Prostate gland (tissue), 2 donors: ENCODE measurements at regions not wholly inside any gene's neighbourhood (a gene's known extent, or its start where the extent isn't known, plus 50 kb on each side); places are given as distances from the start of the nearest gene placed in this dataset.
A peak's percentile ranks its signal among the peaks of the same experiment; 100 is the strongest.

Source experiments
- DNase-seq: peaks from one replicate; pipeline ENCODE4 v3.0.0-alpha.2; 2019; ENCODE audit warnings: low spot score
- H3K27ac ChIP-seq, 2 donors: fragments of 200-600 bp; sonication (generic); 2 replicates each; pipeline ENCODE4 v1.5.1; 2017 to 2019
- H3K27me3 ChIP-seq: fragments of 200-600 bp; sonication (generic); replicated peaks from 2 replicates; pipeline ENCODE4 v1.5.1; 2019; ENCODE audit not compliant: insufficient read depth
- H3K36me3 ChIP-seq, 2 donors: fragments of 200-600 bp; sonication (generic); 1 replicate in 1 of 2; 2 replicates in 1 of 2; pipeline versions ENCODE4 v1.5.1 to v1.8.1; 2017 to 2019
- H3K4me1 ChIP-seq: fragments of 200-600 bp; sonication (generic); replicated peaks from 2 replicates; pipeline ENCODE4 v1.5.1; 2019
- H3K4me3 ChIP-seq, 2 donors: fragments of 200-600 bp; sonication (generic); 2 replicates each; pipeline ENCODE4 v1.5.1; 2017 to 2019
- H3K9me3 ChIP-seq: fragments of 200-600 bp; sonication (generic); 2 replicates; pipeline ENCODE4 v1.5.1; 2017
- POLR2A ChIP-seq: fragments of 450-650 bp; IDR thresholded peaks from one replicate; pipeline ENCODE4 v1.6.1; 2016; ENCODE audit warnings: antibody characterized with exemption, mild to moderate bottlenecking
- POLR2AphosphoS5 ChIP-seq: sonication (generic); formaldehyde crosslinking; IDR thresholded peaks from one replicate; pipeline ENCODE4 v1.6.1; 2017; ENCODE audit warnings: antibody characterized with exemption
- WGBS: methylation state at CpG from one replicate; pipeline ENCODE4 v1.1.5; 2018; 5-methylcytosine and 5-hydroxymethylcytosine counted together
- intact Hi-C: fragments of 100-400 bp; cut with DNase I; formaldehyde crosslinking; loops from one replicate; pipeline ENCODE4 v1.14.2; 2022
- TF ChIP-seq, protein P1 (sequence below), 4 experiments: fragments of 200-600 bp in 2 of 4; fragments of 450-650 bp in 2 of 4; sonication (generic) in 2 of 4; IDR thresholded peaks; 1 replicate in 3 of 4; 2 replicates in 1 of 4; pipeline ENCODE4 v1.5.1; 2016 to 2019; ENCODE audit warnings: antibody characterized with exemption in 4 of 4, mild to moderate bottlenecking in 2 of 4, moderate library complexity in 2 of 4

DNA sequence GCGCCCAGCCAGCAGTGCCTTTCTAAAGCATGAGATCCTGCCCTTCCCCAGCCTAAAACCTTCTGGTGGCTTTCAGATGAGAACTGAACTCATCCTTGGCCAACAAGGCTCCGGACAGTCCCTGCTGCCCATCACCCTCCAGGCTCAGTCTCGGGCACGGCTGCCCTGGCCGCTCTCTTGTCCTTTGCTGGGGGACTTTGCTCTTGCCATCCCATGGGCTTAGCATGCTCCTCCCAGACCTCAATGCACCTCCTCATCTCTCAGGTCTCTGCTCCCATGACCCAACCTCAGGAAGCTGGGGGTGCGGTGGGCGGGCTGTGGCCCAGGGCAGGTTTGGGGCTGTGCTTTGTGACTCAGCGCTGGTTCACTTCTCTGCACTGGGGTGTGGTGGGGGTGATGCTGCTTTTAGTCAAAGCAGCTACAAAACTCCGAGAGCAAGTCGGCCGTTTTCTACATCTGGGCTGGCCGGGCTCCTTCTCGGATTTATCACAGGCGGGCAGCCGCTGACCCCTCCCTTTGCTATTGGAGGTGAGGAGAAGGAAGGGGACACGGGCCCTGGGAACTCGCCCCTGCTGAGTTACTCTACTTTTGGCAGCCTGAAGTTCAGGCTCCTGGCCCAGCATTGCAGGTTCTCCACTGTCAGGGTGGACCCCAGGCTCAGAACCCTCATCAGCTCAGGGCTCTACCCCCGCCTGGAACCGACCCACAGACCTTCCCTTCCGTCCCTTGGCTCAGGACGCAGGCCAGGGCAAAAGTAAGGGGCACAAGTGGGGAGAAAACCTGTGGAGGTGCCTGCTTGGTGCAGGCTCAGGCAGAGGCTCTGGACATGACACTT is 90.6 kb upstream of the TAF1B start:
- intact Hi-C loops = no loop called here
- H3K4me3 ChIP-seq = no peak overlapping the region
- TF ChIP-seq, protein P1, sequence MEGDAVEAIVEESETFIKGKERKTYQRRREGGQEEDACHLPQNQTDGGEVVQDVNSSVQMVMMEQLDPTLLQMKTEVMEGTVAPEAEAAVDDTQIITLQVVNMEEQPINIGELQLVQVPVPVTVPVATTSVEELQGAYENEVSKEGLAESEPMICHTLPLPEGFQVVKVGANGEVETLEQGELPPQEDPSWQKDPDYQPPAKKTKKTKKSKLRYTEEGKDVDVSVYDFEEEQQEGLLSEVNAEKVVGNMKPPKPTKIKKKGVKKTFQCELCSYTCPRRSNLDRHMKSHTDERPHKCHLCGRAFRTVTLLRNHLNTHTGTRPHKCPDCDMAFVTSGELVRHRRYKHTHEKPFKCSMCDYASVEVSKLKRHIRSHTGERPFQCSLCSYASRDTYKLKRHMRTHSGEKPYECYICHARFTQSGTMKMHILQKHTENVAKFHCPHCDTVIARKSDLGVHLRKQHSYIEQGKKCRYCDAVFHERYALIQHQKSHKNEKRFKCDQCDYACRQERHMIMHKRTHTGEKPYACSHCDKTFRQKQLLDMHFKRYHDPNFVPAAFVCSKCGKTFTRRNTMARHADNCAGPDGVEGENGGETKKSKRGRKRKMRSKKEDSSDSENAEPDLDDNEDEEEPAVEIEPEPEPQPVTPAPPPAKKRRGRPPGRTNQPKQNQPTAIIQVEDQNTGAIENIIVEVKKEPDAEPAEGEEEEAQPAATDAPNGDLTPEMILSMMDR (IDR thresholded peaks at IDR 0.05) = no peak
- TF ChIP-seq POLR2AphosphoS5 (no peak), POLR2A (no peak)
- no peak for DNase-seq
- 77% methylated on average over 21 of the region's 21 CpGs for WGBS
- no peaks in the 10 kb centered on the region for H3K9me3 ChIP-seq
- no peaks in the 10 kb centered on the region for H3K36me3 ChIP-seq
- no peak overlapping the region for H3K27ac ChIP-seq
- no peaks in the 10 kb centered on the region for H3K27me3 ChIP-seq
- peaks cover 3% of the 10 kb centered on the region for H3K4me1 ChIP-seq

DNA sequence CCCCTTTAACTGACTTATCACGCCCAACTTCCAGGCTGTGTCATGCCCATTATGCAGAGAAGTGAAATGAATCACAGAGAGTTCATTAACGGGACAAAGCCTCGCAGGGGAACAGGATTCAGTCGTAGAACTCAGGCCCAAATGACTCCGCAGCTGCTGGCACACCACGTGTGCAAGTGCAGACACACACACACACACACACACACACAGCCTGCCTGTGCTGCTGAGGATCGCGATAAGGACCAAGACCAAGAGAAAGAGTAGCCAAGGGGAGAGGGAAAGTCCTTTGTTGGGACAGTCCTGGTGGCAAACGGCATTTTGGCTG is 90.0 kb upstream of the TAF1B start:
- 10% methylated on average over 9 of the region's 9 CpGs for WGBS
- no peak overlapping the region for H3K27ac ChIP-seq
- H3K36me3 ChIP-seq = no peaks in the 10 kb centered on the region
- no peak overlapping the region for H3K4me3 ChIP-seq
- DNase-seq = no peak
- no peaks in the 10 kb centered on the region for H3K9me3 ChIP-seq
- peaks cover 6% of the 10 kb centered on the region for H3K4me1 ChIP-seq
- no peak for TF ChIP-seq POLR2AphosphoS5
- TF ChIP-seq, protein P1 (IDR thresholded peaks at IDR 0.05) = no peak
- peak; percentile 44 for TF ChIP-seq POLR2A
- H3K27me3 ChIP-seq = no peaks in the 10 kb centered on the region
- intact Hi-C loops = no loop called here

DNA sequence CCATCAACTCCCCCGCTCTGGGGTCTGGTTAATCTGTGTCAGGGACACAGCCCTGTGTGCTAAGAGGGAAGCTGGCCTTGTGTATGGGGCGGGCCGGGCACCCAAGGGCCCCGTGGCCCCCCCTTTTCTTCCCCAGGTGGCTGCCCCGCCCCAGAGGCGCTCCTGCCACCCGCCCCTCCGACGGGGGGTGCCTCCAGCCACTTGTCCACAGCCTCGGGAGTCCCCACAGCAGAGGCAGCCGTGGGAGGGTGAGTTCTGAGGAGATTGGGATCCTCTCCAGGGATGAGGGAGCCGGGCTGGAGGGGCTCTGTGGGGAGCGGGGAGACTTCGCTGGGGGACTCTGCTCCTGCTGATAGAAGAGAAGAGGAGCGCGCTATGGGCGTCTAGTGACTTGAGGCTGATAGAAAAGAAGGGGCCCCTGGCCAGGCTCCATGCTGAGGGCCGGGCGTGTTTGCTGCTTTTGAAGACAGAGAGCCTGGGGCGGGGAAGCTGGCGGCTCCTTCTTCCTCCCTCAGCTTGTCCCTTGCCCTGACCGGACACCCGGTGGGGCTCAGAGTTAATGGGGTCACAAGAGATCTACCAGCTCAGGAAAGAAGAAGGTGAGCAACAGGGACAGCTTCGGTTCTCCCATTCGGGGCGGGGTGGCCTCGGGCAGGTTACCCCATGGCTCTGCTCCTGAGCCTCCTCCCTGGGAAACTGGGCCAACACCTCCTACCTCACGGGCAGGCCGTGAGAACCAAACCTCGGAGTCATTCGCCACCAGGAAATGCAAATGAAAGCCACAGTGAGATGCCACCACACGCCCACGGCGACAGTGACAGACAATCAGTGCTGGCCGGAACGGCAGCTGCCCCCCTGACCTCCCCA is 89.4 kb upstream of the TAF1B start:
- Histone ChIP-seq H3K36me3 (no peaks in the 10 kb centered on the region), H3K27ac (peak overlapping the region in 1 of 2 donors; percentile 12), H3K9me3 (no peaks in the 10 kb centered on the region), H3K4me3 (peak overlapping the region; percentile 1 to 3), H3K4me1 (peaks cover 6% of the 10 kb centered on the region), H3K27me3 (no peaks in the 10 kb centered on the region)
- DNase-seq = peak; percentile 48
- intact Hi-C loops = no loop called here
- TF ChIP-seq POLR2A = peak; percentile 61
- TF ChIP-seq POLR2AphosphoS5 = peak; percentile 5
- TF ChIP-seq, protein P1 (IDR thresholded peaks at IDR 0.05) = no peak
- WGBS = 44% methylated on average over 36 of the region's 36 CpGs

DNA sequence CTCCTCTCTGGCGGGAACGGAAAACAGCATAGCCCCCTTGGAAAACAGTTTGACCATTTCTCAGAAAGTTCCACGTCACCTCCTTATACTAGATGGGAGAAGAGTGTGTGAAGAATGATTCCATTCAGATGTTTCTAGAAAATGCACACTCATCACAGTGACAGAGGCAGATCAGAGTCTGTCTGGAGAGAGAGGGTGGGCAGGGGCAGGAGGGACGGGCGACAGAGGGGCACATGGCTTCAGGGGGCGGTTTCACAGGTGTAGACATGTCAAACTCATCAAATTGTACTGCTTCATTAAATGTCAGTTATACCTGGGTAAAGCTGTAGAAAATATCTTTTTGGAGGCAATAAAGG is 88.8 kb upstream of the TAF1B start:
- DNase-seq = no peak
- intact Hi-C loops = no loop called here
- H3K27ac ChIP-seq = no peak overlapping the region
- no peaks in the 10 kb centered on the region for H3K36me3 ChIP-seq
- WGBS = 78% methylated on average over 6 of the region's 6 CpGs
- H3K4me1 ChIP-seq = peaks cover 6% of the 10 kb centered on the region
- no peak for TF ChIP-seq POLR2A
- TF ChIP-seq, protein P1 (IDR thresholded peaks at IDR 0.05) = no peak
- TF ChIP-seq POLR2AphosphoS5 = no peak
- no peaks in the 10 kb centered on the region for H3K9me3 ChIP-seq
- no peak overlapping the region for H3K4me3 ChIP-seq
- H3K27me3 ChIP-seq = no peaks in the 10 kb centered on the region
